Thoracic aorta (tissue), 2 donors: ENCODE measurements at regions not wholly inside any gene's neighbourhood (a gene's known extent, or its start where the extent isn't known, plus 50 kb on each side); places are given as distances from the start of the nearest gene placed in this dataset.

Experiments
- ATAC-seq: fragments of 150-250 bp; one replicate; pipeline ENCODE4 v1.8.0; 2017; ENCODE audit warnings: low read depth; ENCODE audit not compliant: insufficient number of reproducible peaks, low FRiP score
- DNase-seq: peaks from one replicate; pipeline ENCODE4 v3.0.0-alpha.2; 2020; ENCODE audit warnings: low spot score
- H3K27ac ChIP-seq, 2 donors: fragments of 200-600 bp; sonication (generic); 1 replicate in 1 of 2; 2 replicates in 1 of 2; pipeline ENCODE4 v1.5.1; 2016; ENCODE audit warnings: mild to moderate bottlenecking in 2 of 2, moderate library complexity in 2 of 2
- H3K27me3 ChIP-seq: fragments of 200-600 bp; sonication (generic); replicated peaks from 2 replicates; pipeline ENCODE4 v1.6.0; 2016; ENCODE audit warnings: mild to moderate bottlenecking; ENCODE audit not compliant: insufficient read depth
- H3K36me3 ChIP-seq: fragments of 200-600 bp; sonication (generic); one replicate; pipeline ENCODE4 v1.5.1; 2016
- H3K4me1 ChIP-seq, 2 donors: fragments of 200-600 bp; sonication (generic); 1 replicate in 1 of 2; 2 replicates in 1 of 2; pipeline versions ENCODE4 v1.5.1 to v1.6.0; 2016; ENCODE audit warnings: low read depth in 2 of 2, mild to moderate bottlenecking in 1 of 2; ENCODE audit not compliant: control insufficient read depth in 1 of 2
- H3K4me3 ChIP-seq: fragments of 200-600 bp; sonication (generic); 2 replicates; pipeline ENCODE4 v1.5.1; 2016; ENCODE audit warnings: mild to moderate bottlenecking
- H3K9me3 ChIP-seq: fragments of 200-600 bp; sonication (generic); 2 replicates; pipeline ENCODE4 v1.5.1; 2016
- TF ChIP-seq, protein P1 (sequence below): fragments of 200-600 bp; sonication (generic); IDR thresholded peaks from one replicate; pipeline ENCODE4 v1.5.1; 2019; ENCODE audit warnings: antibody characterized with exemption

- H3K4me3 ChIP-seq = no peak overlapping the region
These were observed 368.1 kb downstream of the KIF4B start for GRCh38 chr5:155381654-155382053.

GRCh38 chr5:155389498-155389897 lies 375.9 kb downstream of the KIF4B start:
- no peaks in the 10 kb centered on the region for H3K4me1 ChIP-seq
- no peaks in the 10 kb centered on the region for H3K27me3 ChIP-seq
- H3K4me3 ChIP-seq = no peak overlapping the region
- no peak overlapping the region for H3K27ac ChIP-seq
- DNase-seq = no peak
- H3K9me3 ChIP-seq = no peaks in the 10 kb centered on the region
- TF ChIP-seq, protein P1, sequence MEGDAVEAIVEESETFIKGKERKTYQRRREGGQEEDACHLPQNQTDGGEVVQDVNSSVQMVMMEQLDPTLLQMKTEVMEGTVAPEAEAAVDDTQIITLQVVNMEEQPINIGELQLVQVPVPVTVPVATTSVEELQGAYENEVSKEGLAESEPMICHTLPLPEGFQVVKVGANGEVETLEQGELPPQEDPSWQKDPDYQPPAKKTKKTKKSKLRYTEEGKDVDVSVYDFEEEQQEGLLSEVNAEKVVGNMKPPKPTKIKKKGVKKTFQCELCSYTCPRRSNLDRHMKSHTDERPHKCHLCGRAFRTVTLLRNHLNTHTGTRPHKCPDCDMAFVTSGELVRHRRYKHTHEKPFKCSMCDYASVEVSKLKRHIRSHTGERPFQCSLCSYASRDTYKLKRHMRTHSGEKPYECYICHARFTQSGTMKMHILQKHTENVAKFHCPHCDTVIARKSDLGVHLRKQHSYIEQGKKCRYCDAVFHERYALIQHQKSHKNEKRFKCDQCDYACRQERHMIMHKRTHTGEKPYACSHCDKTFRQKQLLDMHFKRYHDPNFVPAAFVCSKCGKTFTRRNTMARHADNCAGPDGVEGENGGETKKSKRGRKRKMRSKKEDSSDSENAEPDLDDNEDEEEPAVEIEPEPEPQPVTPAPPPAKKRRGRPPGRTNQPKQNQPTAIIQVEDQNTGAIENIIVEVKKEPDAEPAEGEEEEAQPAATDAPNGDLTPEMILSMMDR = no peak
- ATAC-seq = no peak
- no peaks in the 10 kb centered on the region for H3K36me3 ChIP-seq

More at GRCh38 chr5:155381654-155382053, 368.1 kb downstream of the KIF4B start:
- no peak overlapping the region for H3K27ac ChIP-seq
- ATAC-seq = no peak
- no peaks in the 10 kb centered on the region for H3K9me3 ChIP-seq
- DNase-seq = no peak
- H3K4me1 ChIP-seq = no peaks in the 10 kb centered on the region
- H3K27me3 ChIP-seq = no peaks in the 10 kb centered on the region
- TF ChIP-seq, protein P1 = no peak
- H3K36me3 ChIP-seq = no peaks in the 10 kb centered on the region

DNA sequence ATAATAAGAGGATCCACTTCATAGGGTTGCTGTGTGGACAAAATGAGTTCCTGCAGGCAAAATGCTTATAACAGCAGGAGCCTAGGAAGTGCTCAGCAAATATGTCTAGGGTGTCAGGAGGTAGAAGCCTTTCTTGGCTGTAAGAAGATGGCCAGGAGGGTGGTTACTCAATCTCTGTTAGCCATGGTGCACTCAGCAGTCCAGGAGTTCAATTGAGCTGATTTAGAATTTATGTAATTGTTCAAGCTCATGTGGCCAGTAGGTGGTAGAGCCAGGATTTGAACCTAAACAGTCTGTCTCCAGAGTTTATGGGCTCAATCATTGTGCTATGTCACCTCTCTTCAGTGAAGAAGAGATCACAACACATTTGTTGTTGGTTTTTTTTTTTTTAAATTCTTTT lies 381.2 kb downstream of the KIF4B start:
- no peak overlapping the region for H3K27ac ChIP-seq
- TF ChIP-seq, protein P1 = no peak
- ATAC-seq (no peak), DNase-seq (no peak)
- no peaks in the 10 kb centered on the region for H3K36me3 ChIP-seq
- no peaks in the 10 kb centered on the region for H3K27me3 ChIP-seq
- H3K4me1 ChIP-seq = no peaks in the 10 kb centered on the region
- no peak overlapping the region for H3K4me3 ChIP-seq
- no peaks in the 10 kb centered on the region for H3K9me3 ChIP-seq

DNA sequence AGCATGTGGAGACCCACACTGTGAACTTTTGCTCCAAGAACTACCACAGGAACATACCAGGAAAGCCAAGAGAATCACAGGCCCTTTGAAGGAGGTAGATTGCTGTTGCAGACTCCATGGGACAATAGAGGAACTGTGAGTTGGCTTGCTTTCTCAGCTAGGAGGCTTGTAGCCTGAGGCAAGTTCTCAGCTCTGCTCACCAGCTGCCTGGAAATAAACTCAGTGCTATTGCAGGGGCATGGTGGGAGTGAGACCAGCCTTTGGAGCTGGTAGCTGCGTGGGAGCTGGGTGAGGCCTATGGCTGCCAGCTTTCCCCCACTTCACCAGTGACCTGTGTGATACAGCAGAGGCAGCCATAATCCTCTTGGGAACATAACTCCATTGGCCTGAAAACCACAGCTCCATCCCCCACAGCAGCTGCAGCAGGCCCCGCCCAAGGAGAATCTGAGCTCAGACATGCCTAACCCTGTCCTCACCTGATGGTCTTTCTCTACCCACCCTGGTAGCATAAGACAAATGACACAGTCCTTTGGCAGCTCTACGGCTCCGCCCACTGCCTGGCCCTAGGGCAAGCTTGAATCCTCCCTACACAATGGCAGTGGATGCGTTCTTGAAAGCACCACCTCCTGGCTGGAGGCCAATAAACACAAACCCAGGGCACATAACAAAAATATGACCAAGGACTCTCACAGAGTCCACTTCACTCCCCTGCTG lies 389.5 kb downstream of the KIF4B start:
- no peak for ATAC-seq
- Histone ChIP-seq H3K36me3 (no peaks in the 10 kb centered on the region), H3K4me1 (no peaks in the 10 kb centered on the region), H3K27me3 (no peaks in the 10 kb centered on the region), H3K27ac (no peak overlapping the region), H3K4me3 (no peak overlapping the region), H3K9me3 (no peaks in the 10 kb centered on the region)
- no peak for DNase-seq
- TF ChIP-seq, protein P1 = no peak

- no peaks in the 10 kb centered on the region for H3K4me1 ChIP-seq
- no peak overlapping the region for H3K27ac ChIP-seq
- no peaks in the 10 kb centered on the region for H3K27me3 ChIP-seq
- ATAC-seq (no peak), DNase-seq (no peak)
- TF ChIP-seq, protein P1 = no peak
- no peaks in the 10 kb centered on the region for H3K36me3 ChIP-seq
- H3K4me3 ChIP-seq = no peak overlapping the region
- no peaks in the 10 kb centered on the region for H3K9me3 ChIP-seq
These were observed 393.3 kb downstream of the KIF4B start for GRCh38 chr5:155406815-155407214.
